ENCODE measurements at regions not wholly inside any gene's neighbourhood (a gene's known extent, or its start where the extent isn't known, plus 50 kb on each side); places are given as distances from the start of the nearest gene placed in this dataset.
"Not testable (repeated sequence)": the region's sequence is repeated elsewhere in the genome, so short reads cannot be mapped to it uniquely, and the experiment has no call there.

GRCh38 chr6:168840932-168841331 lies 399.9 kb downstream of the SMOC2 start:
- H3K56ac ChIP-seq (ENCODE audit: extremely low read depth, insufficient read depth, low read length); H3K79me1 ChIP-seq (ENCODE audit: low read depth in 1 of 2, low read length in 2 of 2); H3K27ac ChIP-seq (ENCODE audit: insufficient read depth, low read length); intact Hi-C loops (cut with micrococcal nuclease); BruUV-seq (replicated peaks); ATAC-seq (ENCODE audit: low read depth); H3K23ac ChIP-seq (ENCODE audit: low read depth, low read length); H3K36me3 ChIP-seq (ENCODE audit: control insufficient read depth, insufficient read depth, low read length); H3K4me2 ChIP-seq (ENCODE audit: low read depth, low read length); H3K4ac ChIP-seq (ENCODE audit: low read depth, low read length); DNase-seq; H4K20me1 ChIP-seq (ENCODE audit: insufficient read depth, low read length); in situ Hi-C loops (cut with MboI; ENCODE audit: low sequenced_read_pairs); POLR2A ChIA-PET (ENCODE audit: unreplicated experiment); H3K4me3 ChIP-seq (ENCODE audit: insufficient read depth, low read depth, low read length); H2BK20ac ChIP-seq (ENCODE audit: low read depth, low read length); CTCF ChIA-PET; H3K14ac ChIP-seq (replicated peaks; ENCODE audit: low read depth, low read length); H3K18ac ChIP-seq (ENCODE audit: low read depth, low read length); H4K5ac ChIP-seq (ENCODE audit: low read depth, low read length); H3K9ac ChIP-seq (ENCODE audit: low read depth, low read length); H3K4me1 ChIP-seq (ENCODE audit: control insufficient read depth, insufficient read depth, low read length); H2AK5ac ChIP-seq (ENCODE audit: low read depth, low read length); H4K91ac ChIP-seq (ENCODE audit: insufficient read depth, low read depth, low read length); H2AFZ ChIP-seq (replicated peaks; ENCODE audit: low read length, poor library complexity); H3K27me3 ChIP-seq (ENCODE audit: control insufficient read depth, insufficient read depth, low read length); H2BK120ac ChIP-seq (ENCODE audit: low read depth, low read length); H2BK5ac ChIP-seq (ENCODE audit: low read depth, low read length, poor library complexity, severe bottlenecking); H2BK15ac ChIP-seq (ENCODE audit: low read depth, low read length); H2AK9ac ChIP-seq (replicated peaks; ENCODE audit: low read depth, low read length, poor library complexity); dilution Hi-C loops (cut with HindIII; ENCODE audit: low sequenced_read_pairs, unreplicated experiment); H3K9me1 ChIP-seq (ENCODE audit: insufficient read depth, low read length); H4K8ac ChIP-seq (ENCODE audit: low read depth in 2 of 2, low read length in 2 of 2): not testable (repeated sequence)
- peaks cover 45% of the 10 kb centered on the region for H3K9me3 ChIP-seq (ENCODE audit: control insufficient read depth, insufficient read depth, low read length)
- WGBS, 2 experiments (ENCODE audit: extremely low coverage in 2 of 2, insufficient read length in 1 of 2), result 80% methylated on average over 16 of the region's 40 CpGs; no CpG with 5 or more reads in 1 of the 2 experiments

DNA sequence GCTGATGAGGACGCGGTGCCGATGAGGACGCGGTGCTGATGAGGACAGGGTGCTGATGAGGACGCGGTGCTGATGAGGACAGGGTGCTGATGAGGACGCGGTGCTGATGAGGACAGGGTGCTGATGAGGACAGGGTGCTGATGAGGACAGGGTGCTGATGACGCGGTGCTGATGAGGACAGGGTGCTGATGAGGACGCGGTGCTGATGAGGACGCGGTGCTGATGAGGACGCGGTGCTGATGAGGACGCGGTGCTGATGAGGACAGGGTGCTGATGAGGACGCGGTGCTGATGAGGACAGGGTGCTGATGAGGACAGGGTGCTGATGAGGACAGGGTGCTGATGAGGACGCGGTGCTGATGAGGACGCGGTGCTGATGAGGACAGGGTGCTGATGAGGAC lies 399.3 kb downstream of the SMOC2 start:
- H3K56ac ChIP-seq (ENCODE audit: extremely low read depth, insufficient read depth, low read length); H3K14ac ChIP-seq (replicated peaks; ENCODE audit: low read depth, low read length); H3K23ac ChIP-seq (ENCODE audit: low read depth, low read length); intact Hi-C loops (cut with micrococcal nuclease); dilution Hi-C loops (cut with HindIII; ENCODE audit: low sequenced_read_pairs, unreplicated experiment); H4K8ac ChIP-seq (ENCODE audit: low read depth in 2 of 2, low read length in 2 of 2); CTCF ChIA-PET; H4K20me1 ChIP-seq (ENCODE audit: insufficient read depth, low read length); H3K4me2 ChIP-seq (ENCODE audit: low read depth, low read length); H3K4me3 ChIP-seq (ENCODE audit: insufficient read depth, low read depth, low read length); POLR2A ChIA-PET (ENCODE audit: unreplicated experiment); H4K5ac ChIP-seq (ENCODE audit: low read depth, low read length); ATAC-seq (ENCODE audit: low read depth); in situ Hi-C loops (cut with MboI; ENCODE audit: low sequenced_read_pairs); H3K27me3 ChIP-seq (ENCODE audit: control insufficient read depth, insufficient read depth, low read length); H2AFZ ChIP-seq (replicated peaks; ENCODE audit: low read length, poor library complexity); H2AK9ac ChIP-seq (replicated peaks; ENCODE audit: low read depth, low read length, poor library complexity); H3K9me1 ChIP-seq (ENCODE audit: insufficient read depth, low read length); H2BK20ac ChIP-seq (ENCODE audit: low read depth, low read length); DNase-seq; H2BK120ac ChIP-seq (ENCODE audit: low read depth, low read length); H4K91ac ChIP-seq (ENCODE audit: insufficient read depth, low read depth, low read length); H3K27ac ChIP-seq (ENCODE audit: insufficient read depth, low read length); H3K9ac ChIP-seq (ENCODE audit: low read depth, low read length); H2BK5ac ChIP-seq (ENCODE audit: low read depth, low read length, poor library complexity, severe bottlenecking); H3K4ac ChIP-seq (ENCODE audit: low read depth, low read length); H2BK15ac ChIP-seq (ENCODE audit: low read depth, low read length); H3K36me3 ChIP-seq (ENCODE audit: control insufficient read depth, insufficient read depth, low read length); H2AK5ac ChIP-seq (ENCODE audit: low read depth, low read length); H3K79me1 ChIP-seq (ENCODE audit: low read depth in 1 of 2, low read length in 2 of 2); H3K4me1 ChIP-seq (ENCODE audit: control insufficient read depth, insufficient read depth, low read length); BruUV-seq (replicated peaks); H3K18ac ChIP-seq (ENCODE audit: low read depth, low read length): not testable (repeated sequence)
- peaks cover 47% of the 10 kb centered on the region for H3K9me3 ChIP-seq (ENCODE audit: control insufficient read depth, insufficient read depth, low read length)
- 70% methylated on average over 2 of the region's 25 CpGs; no CpG with 5 or more reads in 1 of the 2 experiments for WGBS, 2 experiments (ENCODE audit: extremely low coverage in 2 of 2, insufficient read length in 1 of 2)
